GM23338 (cell line): ENCODE measurements at regions not wholly inside any gene's neighbourhood (a gene's known extent, or its start where the extent isn't known, plus 50 kb on each side); places are given as distances from the start of the nearest gene placed in this dataset.

Experiments used
- ATAC-seq: fragments of 200-7000 bp; cut with Tn5 transposase; 3 replicates; pipeline ENCODE4 v1.9.1; 2020
- DNase-seq: peaks from one replicate; pipeline ENCODE4 v3.0.0-alpha.2; 2015; ENCODE audit warnings: low spot score
- H2AFZ ChIP-seq: fragments of 200-600 bp; sonication (generic); 2 replicates; pipeline ENCODE4 v1.8.0; 2016; ENCODE audit warnings: antibody characterized with exemption, mild to moderate bottlenecking, moderate library complexity
- H3F3A ChIP-seq: fragments of 200-600 bp; sonication (generic); replicated peaks from 2 replicates; pipeline ENCODE4 v1.8.0; 2017; ENCODE audit warnings: antibody characterized with exemption, mixed run types, low read depth
- H3K27ac ChIP-seq: fragments of 200-600 bp; sonication (generic); 2 replicates; pipeline ENCODE4 v1.6.1; 2016; ENCODE audit warnings: low read depth
- H3K27me3 ChIP-seq: fragments of 200-600 bp; sonication (generic); 2 replicates; pipeline ENCODE4 v1.8.0; 2016; ENCODE audit warnings: mild to moderate bottlenecking, mixed run types, moderate library complexity; ENCODE audit not compliant: insufficient read depth
- H3K36me3 ChIP-seq: fragments of 200-600 bp; sonication (generic); 2 replicates; pipeline ENCODE4 v1.8.0; 2016; ENCODE audit warnings: mild to moderate bottlenecking; ENCODE audit not compliant: insufficient read depth
- H3K4me1 ChIP-seq: fragments of 200-600 bp; sonication (generic); 2 replicates; pipeline ENCODE4 v1.8.0; 2016; ENCODE audit warnings: mild to moderate bottlenecking, moderate library complexity; ENCODE audit not compliant: insufficient read depth
- H3K4me2 ChIP-seq: fragments of 200-600 bp; sonication (generic); 2 replicates; pipeline ENCODE4 v1.7.1; 2017; ENCODE audit warnings: mixed run types
- H3K4me3 ChIP-seq: fragments of 200-600 bp; sonication (generic); 2 replicates; pipeline ENCODE4 v1.6.1; 2016; ENCODE audit warnings: mixed run types
- H3K79me2 ChIP-seq: fragments of 200-600 bp; sonication (generic); replicated peaks from 2 replicates; pipeline ENCODE4 v1.8.0; 2017; ENCODE audit warnings: mild to moderate bottlenecking; ENCODE audit not compliant: insufficient read depth
- H3K9me2 ChIP-seq: fragments of 200-600 bp; sonication (generic); 2 replicates; pipeline ENCODE4 v1.8.0; 2017; ENCODE audit not compliant: insufficient read depth
- H4K20me1 ChIP-seq: fragments of 200-600 bp; sonication (generic); replicated peaks from 2 replicates; pipeline ENCODE4 v1.8.0; 2017; ENCODE audit warnings: mild to moderate bottlenecking; ENCODE audit not compliant: insufficient read depth
- H3K27ac Mint-ChIP-seq: 2 replicates; pipeline ENCODE4 v1.8.0; 2020; ENCODE audit warnings: inconsistent platforms, mild to moderate bottlenecking, moderate library complexity, mixed read lengths
- H3K27me3 Mint-ChIP-seq: 3 replicates; pipeline ENCODE4 v1.8.0; 2022; ENCODE audit warnings: low read depth, mild to moderate bottlenecking, moderate library complexity, mixed read lengths, inconsistent platforms; ENCODE audit not compliant: insufficient read depth, poor library complexity
- H3K36me3 Mint-ChIP-seq: 3 replicates; pipeline ENCODE4 v1.8.0; 2021; ENCODE audit warnings: low read depth, mild to moderate bottlenecking, inconsistent platforms, moderate library complexity, mixed read lengths
- H3K4me1 Mint-ChIP-seq: 3 replicates; pipeline ENCODE4 v1.8.0; 2020; ENCODE audit warnings: mild to moderate bottlenecking, inconsistent platforms, mixed read lengths
- H3K4me3 Mint-ChIP-seq: 3 replicates; pipeline ENCODE4 v1.8.0; 2021; ENCODE audit warnings: moderate library complexity, mild to moderate bottlenecking, inconsistent platforms, mixed read lengths
- H3K9me3 Mint-ChIP-seq: 3 replicates; pipeline ENCODE4 v1.8.0; 2020; ENCODE audit warnings: moderate library complexity, mild to moderate bottlenecking, inconsistent platforms, mixed read lengths
- CREB1 ChIP-seq: fragments of 250-450 bp; sonication (Bioruptor Pico); IDR thresholded peaks from 2 replicates; pipeline ENCODE4 v1.5.0; 2020; ENCODE audit warnings: low read depth, mild to moderate bottlenecking, moderate library complexity
- ETS1 ChIP-seq: IDR thresholded peaks from 2 replicates; pipeline ENCODE4 v1.6.1; 2016; ENCODE audit warnings: antibody characterized with exemption
- EZH2 ChIP-seq: fragments of 200-600 bp; sonication (generic); IDR thresholded peaks from one replicate; pipeline ENCODE4 v1.8.0; 2017; ENCODE audit warnings: antibody characterized with exemption, mild to moderate bottlenecking, low read depth; ENCODE audit not compliant: unreplicated experiment
- EZH2phosphoT487 ChIP-seq: fragments of 200-600 bp; sonication (generic); IDR thresholded peaks from one replicate; pipeline ENCODE4 v1.8.1; 2018; ENCODE audit warnings: antibody characterized with exemption; ENCODE audit not compliant: unreplicated experiment
- JUNB ChIP-seq: IDR thresholded peaks from one replicate; pipeline ENCODE4 v1.6.1; 2016; ENCODE audit warnings: antibody characterized with exemption; ENCODE audit not compliant: unreplicated experiment
- NANOG ChIP-seq: IDR thresholded peaks from 2 replicates; pipeline ENCODE4 v1.6.1; 2016; ENCODE audit warnings: antibody characterized with exemption, borderline replicate concordance
- POLR2AphosphoS5 ChIP-seq: IDR thresholded peaks from 2 replicates; pipeline ENCODE4 v1.6.1; 2016; ENCODE audit warnings: antibody characterized with exemption, low read depth
- STAT1 ChIP-seq: IDR thresholded peaks from one replicate; pipeline ENCODE4 v1.6.1; 2016; ENCODE audit warnings: antibody characterized with exemption; ENCODE audit not compliant: unreplicated experiment
- ZNF114 ChIP-seq: fragments of 250-450 bp; sonication (Bioruptor Pico); IDR thresholded peaks from 2 replicates; pipeline ENCODE4 v1.5.0; 2020; ENCODE audit warnings: mild to moderate bottlenecking, moderate library complexity
- ZNF331 ChIP-seq: fragments of 250-450 bp; sonication (Bioruptor Pico); IDR thresholded peaks from 2 replicates; pipeline ENCODE4 v1.5.0; 2020; ENCODE audit warnings: low read depth, mild to moderate bottlenecking, moderate library complexity
- TF ChIP-seq, protein P1 (sequence below): IDR thresholded peaks from one replicate; pipeline ENCODE4 v1.6.1; 2018; ENCODE audit warnings: antibody characterized with exemption; ENCODE audit not compliant: unreplicated experiment
- TF ChIP-seq, protein P2 (sequence below): fragments of 250-450 bp; sonication (Bioruptor Pico); IDR thresholded peaks from 2 replicates; pipeline ENCODE4 v1.5.0; 2020; ENCODE audit warnings: mild to moderate bottlenecking, moderate library complexity
- TF ChIP-seq, protein P3 (sequence below), 2 experiments: fragments of 200-600 bp in 1 of 2; sonication (generic) in 1 of 2; conservative IDR thresholded peaks; 2 replicates each; pipeline versions ENCODE4 v1.5.1 to v1.6.1; 2016 to 2017; ENCODE audit warnings: antibody characterized with exemption in 2 of 2, low read depth in 2 of 2, mild to moderate bottlenecking in 2 of 2, moderate library complexity in 1 of 2

DNA sequence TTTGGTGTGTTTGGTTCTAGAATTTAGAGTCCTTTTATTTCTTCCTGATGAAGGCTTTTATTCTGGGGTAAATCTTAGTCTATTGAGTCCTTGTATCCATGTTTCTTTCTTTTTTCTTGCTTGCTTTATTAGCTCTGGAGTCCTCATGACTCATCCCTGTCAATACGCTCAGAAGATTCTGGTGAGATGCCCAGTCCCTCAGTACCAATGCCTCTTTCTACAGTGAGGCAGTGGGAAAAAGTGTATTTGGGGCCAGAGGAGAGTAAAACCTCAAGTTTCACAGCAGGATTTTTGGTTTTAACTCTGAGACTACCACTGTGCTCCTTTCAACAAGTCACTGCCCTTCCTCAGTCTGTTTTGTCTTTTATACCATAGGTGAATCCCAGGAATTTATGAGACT lies 368.0 kb downstream of the GBA3 start:
- DNase-seq (no peak), ATAC-seq (no peak)
- no peak overlapping the region for H3K4me2 ChIP-seq
- Mint-ChIP-seq H3K4me1 (peaks cover 10% of the 10 kb centered on the region; the same call in 2 of the 3 replicates), H3K4me3 (no peak overlapping the region), H3K36me3 (no peaks in the 10 kb centered on the region), H3K27ac (peak overlapping the region; percentile 14; the same call in 1 of the 2 replicates), H3K27me3 (peaks cover 2% of the 10 kb centered on the region), H3K9me3 (no peaks in the 10 kb centered on the region)
- TF ChIP-seq, protein P1, sequence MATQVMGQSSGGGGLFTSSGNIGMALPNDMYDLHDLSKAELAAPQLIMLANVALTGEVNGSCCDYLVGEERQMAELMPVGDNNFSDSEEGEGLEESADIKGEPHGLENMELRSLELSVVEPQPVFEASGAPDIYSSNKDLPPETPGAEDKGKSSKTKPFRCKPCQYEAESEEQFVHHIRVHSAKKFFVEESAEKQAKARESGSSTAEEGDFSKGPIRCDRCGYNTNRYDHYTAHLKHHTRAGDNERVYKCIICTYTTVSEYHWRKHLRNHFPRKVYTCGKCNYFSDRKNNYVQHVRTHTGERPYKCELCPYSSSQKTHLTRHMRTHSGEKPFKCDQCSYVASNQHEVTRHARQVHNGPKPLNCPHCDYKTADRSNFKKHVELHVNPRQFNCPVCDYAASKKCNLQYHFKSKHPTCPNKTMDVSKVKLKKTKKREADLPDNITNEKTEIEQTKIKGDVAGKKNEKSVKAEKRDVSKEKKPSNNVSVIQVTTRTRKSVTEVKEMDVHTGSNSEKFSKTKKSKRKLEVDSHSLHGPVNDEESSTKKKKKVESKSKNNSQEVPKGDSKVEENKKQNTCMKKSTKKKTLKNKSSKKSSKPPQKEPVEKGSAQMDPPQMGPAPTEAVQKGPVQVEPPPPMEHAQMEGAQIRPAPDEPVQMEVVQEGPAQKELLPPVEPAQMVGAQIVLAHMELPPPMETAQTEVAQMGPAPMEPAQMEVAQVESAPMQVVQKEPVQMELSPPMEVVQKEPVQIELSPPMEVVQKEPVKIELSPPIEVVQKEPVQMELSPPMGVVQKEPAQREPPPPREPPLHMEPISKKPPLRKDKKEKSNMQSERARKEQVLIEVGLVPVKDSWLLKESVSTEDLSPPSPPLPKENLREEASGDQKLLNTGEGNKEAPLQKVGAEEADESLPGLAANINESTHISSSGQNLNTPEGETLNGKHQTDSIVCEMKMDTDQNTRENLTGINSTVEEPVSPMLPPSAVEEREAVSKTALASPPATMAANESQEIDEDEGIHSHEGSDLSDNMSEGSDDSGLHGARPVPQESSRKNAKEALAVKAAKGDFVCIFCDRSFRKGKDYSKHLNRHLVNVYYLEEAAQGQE = no peak
- TF ChIP-seq ZNF114 (CRISPR knock-in tag) (no peak), EZH2 (no peak), CREB1 (no peak), JUNB (no peak), ETS1 (no peak), NANOG (no peak), EZH2phosphoT487 (no peak), STAT1 (no peak), ZNF331 (no peak), POLR2AphosphoS5 (no peak)
- TF ChIP-seq, protein P2, sequence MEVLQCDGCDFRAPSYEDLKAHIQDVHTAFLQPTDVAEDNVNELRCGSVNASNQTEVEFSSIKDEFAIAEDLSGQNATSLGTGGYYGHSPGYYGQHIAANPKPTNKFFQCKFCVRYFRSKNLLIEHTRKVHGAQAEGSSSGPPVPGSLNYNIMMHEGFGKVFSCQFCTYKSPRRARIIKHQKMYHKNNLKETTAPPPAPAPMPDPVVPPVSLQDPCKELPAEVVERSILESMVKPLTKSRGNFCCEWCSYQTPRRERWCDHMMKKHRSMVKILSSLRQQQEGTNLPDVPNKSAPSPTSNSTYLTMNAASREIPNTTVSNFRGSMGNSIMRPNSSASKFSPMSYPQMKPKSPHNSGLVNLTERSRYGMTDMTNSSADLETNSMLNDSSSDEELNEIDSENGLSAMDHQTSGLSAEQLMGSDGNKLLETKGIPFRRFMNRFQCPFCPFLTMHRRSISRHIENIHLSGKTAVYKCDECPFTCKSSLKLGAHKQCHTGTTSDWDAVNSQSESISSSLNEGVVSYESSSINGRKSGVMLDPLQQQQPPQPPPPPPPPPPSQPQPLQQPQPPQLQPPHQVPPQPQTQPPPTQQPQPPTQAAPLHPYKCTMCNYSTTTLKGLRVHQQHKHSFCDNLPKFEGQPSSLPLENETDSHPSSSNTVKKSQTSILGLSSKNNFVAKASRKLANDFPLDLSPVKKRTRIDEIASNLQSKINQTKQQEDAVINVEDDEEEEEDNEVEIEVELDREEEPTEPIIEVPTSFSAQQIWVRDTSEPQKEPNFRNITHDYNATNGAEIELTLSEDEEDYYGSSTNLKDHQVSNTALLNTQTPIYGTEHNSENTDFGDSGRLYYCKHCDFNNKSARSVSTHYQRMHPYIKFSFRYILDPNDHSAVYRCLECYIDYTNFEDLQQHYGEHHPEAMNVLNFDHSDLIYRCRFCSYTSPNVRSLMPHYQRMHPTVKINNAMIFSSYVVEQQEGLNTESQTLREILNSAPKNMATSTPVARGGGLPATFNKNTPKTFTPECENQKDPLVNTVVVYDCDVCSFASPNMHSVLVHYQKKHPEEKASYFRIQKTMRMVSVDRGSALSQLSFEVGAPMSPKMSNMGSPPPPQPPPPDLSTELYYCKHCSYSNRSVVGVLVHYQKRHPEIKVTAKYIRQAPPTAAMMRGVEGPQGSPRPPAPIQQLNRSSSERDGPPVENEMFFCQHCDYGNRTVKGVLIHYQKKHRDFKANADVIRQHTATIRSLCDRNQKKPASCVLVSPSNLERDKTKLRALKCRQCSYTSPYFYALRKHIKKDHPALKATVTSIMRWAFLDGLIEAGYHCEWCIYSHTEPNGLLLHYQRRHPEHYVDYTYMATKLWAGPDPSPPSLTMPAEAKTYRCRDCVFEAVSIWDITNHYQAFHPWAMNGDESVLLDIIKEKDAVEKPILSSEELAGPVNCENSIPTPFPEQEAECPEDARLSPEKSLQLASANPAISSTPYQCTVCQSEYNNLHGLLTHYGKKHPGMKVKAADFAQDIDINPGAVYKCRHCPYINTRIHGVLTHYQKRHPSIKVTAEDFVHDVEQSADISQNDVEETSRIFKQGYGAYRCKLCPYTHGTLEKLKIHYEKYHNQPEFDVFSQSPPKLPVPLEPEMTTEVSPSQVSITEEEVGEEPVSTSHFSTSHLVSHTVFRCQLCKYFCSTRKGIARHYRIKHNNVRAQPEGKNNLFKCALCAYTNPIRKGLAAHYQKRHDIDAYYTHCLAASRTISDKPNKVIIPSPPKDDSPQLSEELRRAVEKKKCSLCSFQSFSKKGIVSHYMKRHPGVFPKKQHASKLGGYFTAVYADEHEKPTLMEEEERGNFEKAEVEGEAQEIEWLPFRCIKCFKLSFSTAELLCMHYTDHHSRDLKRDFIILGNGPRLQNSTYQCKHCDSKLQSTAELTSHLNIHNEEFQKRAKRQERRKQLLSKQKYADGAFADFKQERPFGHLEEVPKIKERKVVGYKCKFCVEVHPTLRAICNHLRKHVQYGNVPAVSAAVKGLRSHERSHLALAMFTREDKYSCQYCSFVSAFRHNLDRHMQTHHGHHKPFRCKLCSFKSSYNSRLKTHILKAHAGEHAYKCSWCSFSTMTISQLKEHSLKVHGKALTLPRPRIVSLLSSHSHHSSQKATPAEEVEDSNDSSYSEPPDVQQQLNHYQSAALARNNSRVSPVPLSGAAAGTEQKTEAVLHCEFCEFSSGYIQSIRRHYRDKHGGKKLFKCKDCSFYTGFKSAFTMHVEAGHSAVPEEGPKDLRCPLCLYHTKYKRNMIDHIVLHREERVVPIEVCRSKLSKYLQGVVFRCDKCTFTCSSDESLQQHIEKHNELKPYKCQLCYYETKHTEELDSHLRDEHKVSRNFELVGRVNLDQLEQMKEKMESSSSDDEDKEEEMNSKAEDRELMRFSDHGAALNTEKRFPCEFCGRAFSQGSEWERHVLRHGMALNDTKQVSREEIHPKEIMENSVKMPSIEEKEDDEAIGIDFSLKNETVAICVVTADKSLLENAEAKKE (CRISPR knock-in tag) = no peak
- TF ChIP-seq, protein P3, sequence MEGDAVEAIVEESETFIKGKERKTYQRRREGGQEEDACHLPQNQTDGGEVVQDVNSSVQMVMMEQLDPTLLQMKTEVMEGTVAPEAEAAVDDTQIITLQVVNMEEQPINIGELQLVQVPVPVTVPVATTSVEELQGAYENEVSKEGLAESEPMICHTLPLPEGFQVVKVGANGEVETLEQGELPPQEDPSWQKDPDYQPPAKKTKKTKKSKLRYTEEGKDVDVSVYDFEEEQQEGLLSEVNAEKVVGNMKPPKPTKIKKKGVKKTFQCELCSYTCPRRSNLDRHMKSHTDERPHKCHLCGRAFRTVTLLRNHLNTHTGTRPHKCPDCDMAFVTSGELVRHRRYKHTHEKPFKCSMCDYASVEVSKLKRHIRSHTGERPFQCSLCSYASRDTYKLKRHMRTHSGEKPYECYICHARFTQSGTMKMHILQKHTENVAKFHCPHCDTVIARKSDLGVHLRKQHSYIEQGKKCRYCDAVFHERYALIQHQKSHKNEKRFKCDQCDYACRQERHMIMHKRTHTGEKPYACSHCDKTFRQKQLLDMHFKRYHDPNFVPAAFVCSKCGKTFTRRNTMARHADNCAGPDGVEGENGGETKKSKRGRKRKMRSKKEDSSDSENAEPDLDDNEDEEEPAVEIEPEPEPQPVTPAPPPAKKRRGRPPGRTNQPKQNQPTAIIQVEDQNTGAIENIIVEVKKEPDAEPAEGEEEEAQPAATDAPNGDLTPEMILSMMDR (conservative IDR thresholded peaks at IDR 0.05; ENCODE audit: low read depth in 2 of 2) = no peak
- H2AFZ ChIP-seq = no peak overlapping the region
- no peaks in the 10 kb centered on the region for H3K27me3 ChIP-seq
- H3K4me3 ChIP-seq = no peak overlapping the region
- no peaks in the 10 kb centered on the region for H3K79me2 ChIP-seq
- H3K27ac ChIP-seq = no peak overlapping the region
- H3K9me2 ChIP-seq = no peaks in the 10 kb centered on the region
- no peaks in the 10 kb centered on the region for H3F3A ChIP-seq
- H4K20me1 ChIP-seq = no peaks in the 10 kb centered on the region
- no peaks in the 10 kb centered on the region for H3K4me1 ChIP-seq
- H3K36me3 ChIP-seq = no peaks in the 10 kb centered on the region
